22Rv1 (cell line): ENCODE measurements at regions not wholly inside any gene's neighbourhood (a gene's known extent, or its start where the extent isn't known, plus 50 kb on each side); places are given as distances from the start of the nearest gene placed in this dataset.
"Not testable (repeated sequence)": the region's sequence is repeated elsewhere in the genome, so short reads cannot be mapped to it uniquely, and the experiment has no call there.

Source experiments
- CTCF ChIP-seq: fragments of 450-650 bp; IDR thresholded peaks from 2 replicates; pipeline ENCODE4 v1.5.1; 2017; ENCODE audit warnings: mild to moderate bottlenecking
- ZFX ChIP-seq: fragments of 450-650 bp; IDR thresholded peaks from 2 replicates; pipeline ENCODE4 v1.6.1; 2017; ENCODE audit warnings: antibody characterized with exemption, borderline replicate concordance

GRCh38 chr22:11298126-11298893, 4229.7 kb upstream of the OR11H1 start:
- not testable (repeated sequence) for TF ChIP-seq CTCF, ZFX
